ENCODE measurements at regions not wholly inside any gene's neighbourhood (a gene's known extent, or its start where the extent isn't known, plus 50 kb on each side); places are given as distances from the start of the nearest gene placed in this dataset.

GRCh38 chr2:111636905-111637304 lies 247.1 kb downstream of the ANAPC1 start:
- DNase-seq = no peak
- no peak overlapping the region for H3K4me3 ChIP-seq
- H3K9me3 ChIP-seq = peaks cover 0 to 12% (median 0%) of the 10 kb centered on the region in 3 donors
- H3K27ac ChIP-seq = no peak overlapping the region
- no peaks in the 10 kb centered on the region for H3K27me3 ChIP-seq
- TF ChIP-seq POLR2A (IDR thresholded peaks at IDR 0.05) = no peak
- no peak for TF ChIP-seq CTCF (IDR thresholded peaks at IDR 0.05)
- no peaks in the 10 kb centered on the region for H3K36me3 ChIP-seq
- 92 to 93% methylated on average over 5 of the region's 5 CpGs for WGBS, 2 donors
- peaks cover 0 to 29% (median 3%) of the 10 kb centered on the region in 3 donors for H3K4me1 ChIP-seq
- intact Hi-C loops (cut with DNase I) = no loop called here

DNA sequence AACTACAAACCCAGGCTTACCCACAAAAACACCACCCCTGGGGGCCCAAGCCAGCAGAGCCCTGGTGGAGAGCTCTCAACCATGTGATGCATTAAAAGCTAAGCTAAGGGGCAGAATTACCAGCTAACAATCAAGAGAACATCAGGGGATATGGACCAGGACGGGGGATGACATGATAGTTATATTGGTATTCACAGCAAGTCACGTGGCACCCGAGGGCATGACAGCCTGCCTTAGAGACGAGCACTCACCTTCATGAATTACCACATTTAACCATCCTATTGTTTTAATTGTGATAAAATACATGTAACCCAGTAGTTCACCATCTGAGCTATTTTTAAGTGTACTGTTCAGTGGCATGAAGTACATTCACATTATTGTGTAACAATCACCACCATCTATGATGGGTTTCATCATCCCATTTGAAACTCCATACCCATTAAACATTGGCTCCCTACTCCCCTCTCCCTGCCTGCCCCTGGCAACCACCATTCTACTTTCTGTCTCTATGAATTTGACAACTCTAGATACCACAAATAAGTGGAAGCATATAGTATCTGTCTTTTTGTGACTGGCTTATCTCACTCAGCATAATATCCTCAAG lies 245.6 kb downstream of the ANAPC1 start:
- TF ChIP-seq CTCF (IDR thresholded peaks at IDR 0.05) = no peak
- TF ChIP-seq POLR2A (IDR thresholded peaks at IDR 0.05) = no peak
- DNase-seq = no peak
- intact Hi-C loops (cut with DNase I) = no loop called here
- Histone ChIP-seq H3K9me3 (peaks cover 0 to 12% (median 0%) of the 10 kb centered on the region in 3 donors), H3K27ac (no peak overlapping the region), H3K4me1 (peaks cover 0 to 43% (median 3%) of the 10 kb centered on the region in 3 donors), H3K4me3 (no peak overlapping the region), H3K27me3 (no peaks in the 10 kb centered on the region), H3K36me3 (no peaks in the 10 kb centered on the region)
- 82 to 92% methylated on average over 4 of the region's 4 CpGs for WGBS, 2 donors

DNA sequence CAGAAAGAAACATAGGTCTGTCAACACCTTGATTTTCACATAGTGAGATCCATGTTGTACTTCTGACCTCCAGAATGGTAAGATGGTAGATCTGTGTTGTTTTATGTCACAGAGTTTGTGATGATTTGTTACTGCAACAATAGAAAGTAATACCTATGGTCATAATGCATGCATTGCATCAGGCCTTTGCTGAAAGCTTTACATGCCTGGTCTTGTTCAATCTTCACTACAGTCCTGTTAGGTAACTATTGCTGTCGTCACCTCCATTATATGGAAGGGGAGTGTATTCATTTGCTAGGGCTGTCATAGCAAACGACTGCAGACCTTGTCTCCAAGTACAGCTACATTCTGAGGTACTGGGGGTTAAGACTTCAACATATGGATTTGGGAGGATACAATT lies 243.5 kb downstream of the ANAPC1 start:
- no peak for DNase-seq
- 40 to 50% methylated on average over 2 of the region's 2 CpGs for WGBS, 2 donors
- TF ChIP-seq CTCF (IDR thresholded peaks at IDR 0.05) (no peak), POLR2A (IDR thresholded peaks at IDR 0.05) (no peak)
- Histone ChIP-seq H3K9me3 (peaks cover 0 to 12% (median 0%) of the 10 kb centered on the region in 3 donors), H3K27ac (peak overlapping the region; percentile 84 to 92 (median 86)), H3K36me3 (no peaks in the 10 kb centered on the region), H3K4me1 (peaks cover 0 to 36% (median 3%) of the 10 kb centered on the region in 3 donors), H3K4me3 (no peak overlapping the region), H3K27me3 (no peaks in the 10 kb centered on the region)
- intact Hi-C loops (cut with DNase I) = no loop called here

DNA sequence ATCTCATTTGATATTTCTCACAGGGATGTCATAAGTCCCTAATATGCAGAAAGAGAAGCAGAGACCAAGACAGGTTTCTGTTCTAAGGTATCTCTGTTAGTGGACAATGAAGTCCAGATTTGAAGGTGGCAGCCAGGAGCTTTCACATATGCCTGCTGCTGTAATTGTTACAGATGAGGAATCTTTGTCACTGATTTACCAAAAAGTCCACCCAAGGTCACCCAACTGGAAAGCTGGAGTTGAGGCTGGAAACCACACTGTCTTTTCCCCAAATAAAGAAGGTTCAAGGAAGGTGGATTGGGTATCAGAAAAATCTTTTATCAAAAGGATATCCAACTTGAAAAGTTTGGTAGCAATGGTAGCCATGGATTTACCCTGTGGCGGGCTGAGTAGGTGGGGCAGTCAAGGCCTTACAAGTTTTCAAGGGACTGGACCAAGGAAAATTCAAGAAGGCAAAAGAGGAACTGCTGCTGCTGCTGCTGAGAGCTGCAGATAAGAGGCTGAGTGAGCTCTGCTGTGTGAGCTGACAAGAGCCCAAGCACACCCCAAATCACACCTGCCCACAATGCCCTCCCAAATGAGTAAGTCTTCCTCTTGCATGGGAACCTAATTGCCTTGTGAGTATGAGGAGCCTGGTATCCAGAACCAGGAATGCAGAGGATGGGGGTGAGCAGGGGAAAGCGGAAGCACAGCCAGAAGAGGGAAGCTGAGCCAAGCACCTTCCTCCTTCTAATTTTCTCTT lies 241.2 kb downstream of the ANAPC1 start:
- H3K27ac ChIP-seq = peak overlapping the region in 3 of 4 donors; percentile 12 to 68 (median 58)

More for the DNA sequence above, 241.2 kb downstream of the ANAPC1 start:
- TF ChIP-seq POLR2A (IDR thresholded peaks at IDR 0.05) (no peak), CTCF (IDR thresholded peaks at IDR 0.05) (no peak)
- WGBS, 2 donors = 86 to 90% methylated on average over 2 of the region's 2 CpGs
- H3K4me3 ChIP-seq = no peak overlapping the region
- H3K36me3 ChIP-seq = no peaks in the 10 kb centered on the region
- DNase-seq = no peak
- peaks cover 0 to 23% (median 11%) of the 10 kb centered on the region in 3 donors for H3K9me3 ChIP-seq
- no peaks in the 10 kb centered on the region for H3K27me3 ChIP-seq
- intact Hi-C loops (cut with DNase I) = no loop called here
- peaks cover 0 to 34% (median 3%) of the 10 kb centered on the region in 3 donors for H3K4me1 ChIP-seq

Data from esophagus squamous epithelium (tissue), 5 donors.